Fibroblast of the conjunctiva (primary cell): ENCODE measurements at regions not wholly inside any gene's neighbourhood (a gene's known extent, or its start where the extent isn't known, plus 50 kb on each side); places are given as distances from the start of the nearest gene placed in this dataset.

Experiments used
- DNase-seq: peaks from one replicate; pipeline ENCODE4 v3.0.0-alpha.2; 2010; ENCODE audit warnings: low read depth

- no peak for DNase-seq
Observed at GRCh38 chrX:68947882-68948605, 119.2 kb downstream of the EFNB1 start.

- DNase-seq, result peak; percentile 32
Observed at GRCh38 chrX:68945603-68946228, 116.9 kb downstream of the EFNB1 start.

- no peak for DNase-seq
Observed at GRCh38 chrX:68945081-68945602, 116.3 kb downstream of the EFNB1 start.

- DNase-seq, result no peak
Observed at GRCh38 chrX:68944211-68944610, 115.4 kb downstream of the EFNB1 start.

GRCh38 chrX:68942840-68943239 lies 114.0 kb downstream of the EFNB1 start:
- no peak for DNase-seq

GRCh38 chrX:68942104-68942503 lies 113.3 kb downstream of the EFNB1 start:
- DNase-seq, result no peak

- no peak for DNase-seq
Observed at GRCh38 chrX:68941385-68941952, 112.6 kb downstream of the EFNB1 start.

GRCh38 chrX:68940601-68941000 lies 111.8 kb downstream of the EFNB1 start:
- no peak for DNase-seq

GRCh38 chrX:68939868-68940267 lies 111.0 kb downstream of the EFNB1 start:
- no peak for DNase-seq

GRCh38 chrX:68938244-68939004 lies 109.6 kb downstream of the EFNB1 start:
- DNase-seq, result no peak

- DNase-seq, result no peak
Observed at GRCh38 chrX:68937581-68937980, 108.8 kb downstream of the EFNB1 start.

- DNase-seq, result peak; percentile 33
Observed at GRCh38 chrX:68936608-68937007, 107.8 kb downstream of the EFNB1 start.

- DNase-seq, result no peak
Observed at GRCh38 chrX:68936126-68936525, 107.3 kb downstream of the EFNB1 start.

- DNase-seq, result no peak
Observed at GRCh38 chrX:68935362-68935761, 106.5 kb downstream of the EFNB1 start.

- no peak for DNase-seq
Observed at GRCh38 chrX:68934922-68935321, 106.1 kb downstream of the EFNB1 start.

- DNase-seq, result no peak
Observed at GRCh38 chrX:68934421-68934820, 105.6 kb downstream of the EFNB1 start.

GRCh38 chrX:68932611-68933010 lies 103.8 kb downstream of the EFNB1 start:
- no peak for DNase-seq

- DNase-seq, result no peak
Observed at GRCh38 chrX:68931345-68931744, 102.5 kb downstream of the EFNB1 start.

- no peak for DNase-seq
Observed at GRCh38 chrX:68930542-68931317, 101.9 kb downstream of the EFNB1 start.

- peak; percentile 44 for DNase-seq
Observed at GRCh38 chrX:68929332-68930150, 100.7 kb downstream of the EFNB1 start.

GRCh38 chrX:68928401-68928800 lies 99.6 kb downstream of the EFNB1 start:
- DNase-seq, result no peak
